ENCODE measurements at regions not wholly inside any gene's neighbourhood (a gene's known extent, or its start where the extent isn't known, plus 50 kb on each side); places are given as distances from the start of the nearest gene placed in this dataset.

GRCh38 chr1:192491804-192492554 is 83.6 kb upstream of the RGS1 start:
- TF ChIP-seq YY1 (IDR thresholded peaks at IDR 0.05; ENCODE audit: insufficient read depth, insufficient read length) = no peak
- TF ChIP-seq ZNF274 (IDR thresholded peaks at IDR 0.05; ENCODE audit: low read depth, low read length) = no peak
- TF ChIP-seq SUZ12 (IDR thresholded peaks at IDR 0.05; ENCODE audit: extremely low read depth, insufficient read depth, insufficient read length) = no peak

All from NT2/D1 (cell line).